HG03108 (cell line): ENCODE measurements at regions not wholly inside any gene's neighbourhood (a gene's known extent, or its start where the extent isn't known, plus 50 kb on each side); places are given as distances from the start of the nearest gene placed in this dataset.
"Not testable (repeated sequence)": the region's sequence is repeated elsewhere in the genome, so short reads cannot be mapped to it uniquely, and the experiment has no call there.

Source experiments
- ATAC-seq: cut with Tn5 transposase; IDR thresholded peaks from one replicate; pipeline ENCODE4 v1.9.1; 2021; ENCODE audit warnings: moderate library complexity; ENCODE audit not compliant: unreplicated experiment

GRCh38 chr5:119694284-119694683 is 64.9 kb downstream of the FAM170A start:
- no peak for ATAC-seq

GRCh38 chr5:119706049-119706448 is 76.7 kb downstream of the FAM170A start:
- no peak for ATAC-seq

GRCh38 chr5:119708076-119708790 is 78.9 kb downstream of the FAM170A start:
- ATAC-seq: no peak

- ATAC-seq: no peak
Measured at GRCh38 chr5:119721775-119722174, 92.4 kb downstream of the FAM170A start.

- not testable (repeated sequence) for ATAC-seq
Measured at GRCh38 chr5:119725291-119725690, 95.9 kb downstream of the FAM170A start.

- no peak for ATAC-seq
Measured at GRCh38 chr5:119726544-119726943, 97.2 kb downstream of the FAM170A start.

GRCh38 chr5:119740225-119740624 is 110.9 kb downstream of the FAM170A start:
- no peak for ATAC-seq

GRCh38 chr5:119741691-119742090 is 112.3 kb downstream of the FAM170A start:
- no peak for ATAC-seq

GRCh38 chr5:119742311-119742710 is 113.0 kb downstream of the FAM170A start:
- no peak for ATAC-seq

GRCh38 chr5:119743927-119744326 is 114.6 kb downstream of the FAM170A start:
- peak; percentile 74 for ATAC-seq

GRCh38 chr5:119745976-119746375 is 116.6 kb downstream of the FAM170A start:
- no peak for ATAC-seq

- no peak for ATAC-seq
Measured at GRCh38 chr5:119746984-119747383, 117.6 kb downstream of the FAM170A start.

- ATAC-seq: no peak
Measured at GRCh38 chr5:119750887-119751733, 121.8 kb downstream of the FAM170A start.

GRCh38 chr5:119751734-119752094 is 122.4 kb downstream of the FAM170A start:
- ATAC-seq: no peak

- ATAC-seq: no peak
Measured at GRCh38 chr5:119752921-119753886, 123.8 kb downstream of the FAM170A start.

GRCh38 chr5:119754825-119755224 is 125.5 kb downstream of the FAM170A start:
- not testable (repeated sequence) for ATAC-seq

GRCh38 chr5:119757276-119757675 is 127.9 kb downstream of the FAM170A start:
- ATAC-seq: no peak

- ATAC-seq: not testable (repeated sequence)
Measured at GRCh38 chr5:119769695-119770693, 140.6 kb downstream of the FAM170A start.

- not testable (repeated sequence) for ATAC-seq
Measured at GRCh38 chr5:119780145-119780544, 150.8 kb downstream of the FAM170A start.

- ATAC-seq: no peak
Measured at GRCh38 chr5:119785057-119785456, 155.7 kb downstream of the FAM170A start.
